Activated T-helper 1 cell treated with Interleukin-2 at 50 U/mL for 16 hours (primary cell): ENCODE measurements at regions not wholly inside any gene's neighbourhood (a gene's known extent, or its start where the extent isn't known, plus 50 kb on each side); places are given as distances from the start of the nearest gene placed in this dataset.
"Not testable (repeated sequence)": the region's sequence is repeated elsewhere in the genome, so short reads cannot be mapped to it uniquely, and the experiment has no call there.

Experiments
- DNase-seq: peaks from one replicate; pipeline ENCODE4 v3.0.0-alpha.2; 2020; ENCODE audit warnings: low read depth

- DNase-seq = no peak
Observed at GRCh38 chr5:87746891-87747377, 334.2 kb upstream of the CCNH start.

GRCh38 chr5:87746341-87746740 lies 333.6 kb upstream of the CCNH start:
- DNase-seq = no peak

GRCh38 chr5:87741881-87742280 lies 329.2 kb upstream of the CCNH start:
- DNase-seq = no peak

- no peak for DNase-seq
Observed at GRCh38 chr5:87735923-87736322, 323.2 kb upstream of the CCNH start.

GRCh38 chr5:87733897-87734296 lies 321.2 kb upstream of the CCNH start:
- DNase-seq = no peak

GRCh38 chr5:87732875-87733768 lies 320.4 kb upstream of the CCNH start:
- DNase-seq = no peak

- DNase-seq = no peak
Observed at GRCh38 chr5:87729781-87730180, 317.1 kb upstream of the CCNH start.

GRCh38 chr5:87722286-87722685 lies 309.6 kb upstream of the CCNH start:
- no peak for DNase-seq

- DNase-seq = not testable (repeated sequence)
Observed at GRCh38 chr5:87718224-87718925, 305.6 kb upstream of the CCNH start.

GRCh38 chr5:87717761-87718160 lies 305.0 kb upstream of the CCNH start:
- no peak for DNase-seq

GRCh38 chr5:87705876-87706275 lies 293.1 kb upstream of the CCNH start:
- DNase-seq = no peak

- DNase-seq = no peak
Observed at GRCh38 chr5:87686975-87687374, 274.2 kb upstream of the CCNH start.

GRCh38 chr5:87686018-87686417 lies 273.3 kb upstream of the CCNH start:
- no peak for DNase-seq

- DNase-seq = no peak
Observed at GRCh38 chr5:87674235-87674634, 261.5 kb upstream of the CCNH start.

GRCh38 chr5:87671146-87671545 lies 258.4 kb upstream of the CCNH start:
- no peak for DNase-seq

GRCh38 chr5:87665166-87665565 lies 252.4 kb upstream of the CCNH start:
- DNase-seq = no peak

- DNase-seq = no peak
Observed at GRCh38 chr5:87661784-87662566, 249.2 kb upstream of the CCNH start.

- no peak for DNase-seq
Observed at GRCh38 chr5:87653242-87653641, 240.5 kb upstream of the CCNH start.

GRCh38 chr5:87650284-87650683 lies 237.6 kb upstream of the CCNH start:
- no peak for DNase-seq

GRCh38 chr5:87649455-87649854 lies 236.7 kb upstream of the CCNH start:
- no peak for DNase-seq

GRCh38 chr5:87645224-87645623 lies 232.5 kb upstream of the CCNH start:
- DNase-seq = no peak

- no peak for DNase-seq
Observed at GRCh38 chr5:87640902-87641301, 228.2 kb upstream of the CCNH start.
